Gastrocnemius medialis (tissue), 4 donors: ENCODE measurements at regions not wholly inside any gene's neighbourhood (a gene's known extent, or its start where the extent isn't known, plus 50 kb on each side); places are given as distances from the start of the nearest gene placed in this dataset.
A peak's percentile ranks its signal among the peaks of the same experiment; 100 is the strongest.

Experiments used
- ATAC-seq, 2 donors: fragments of 150-250 bp; one replicate each; pipeline ENCODE4 v1.9.1; 2016
- DNase-seq, 2 donors: peaks; one replicate each; pipeline ENCODE4 v3.0.0-alpha.2; 2019
- H3K27ac ChIP-seq, 4 donors: fragments of 200-600 bp; sonication (generic); 1 replicate in 1 of 4; 2 replicates in 3 of 4; pipeline ENCODE4 v1.5.1; 2016 to 2018; ENCODE audit warnings: mild to moderate bottlenecking in 2 of 4, moderate library complexity in 1 of 4
- H3K27me3 ChIP-seq, 3 donors: fragments of 200-600 bp; sonication (generic) in 2 of 3; 1 replicate in 1 of 3; 2 replicates in 2 of 3; pipeline versions ENCODE4 v1.5.1 to v1.6.0; 2016 to 2019; ENCODE audit warnings: mild to moderate bottlenecking in 1 of 3, moderate library complexity in 1 of 3
- H3K36me3 ChIP-seq, 2 donors: fragments of 200-600 bp; sonication (generic) in 1 of 2; one replicate each; pipeline ENCODE4 v1.5.1; 2017 to 2018
- H3K4me1 ChIP-seq, 2 donors: fragments of 200-600 bp; sonication (generic) in 1 of 2; one replicate each; pipeline ENCODE4 v1.5.1; 2016 to 2017; ENCODE audit warnings: mild to moderate bottlenecking in 2 of 2
- H3K4me3 ChIP-seq, 4 donors: fragments of 200-600 bp; sonication (generic) in 3 of 4; 1 replicate in 1 of 4; 2 replicates in 3 of 4; pipeline ENCODE4 v1.5.1; 2016 to 2019; ENCODE audit warnings: mild to moderate bottlenecking in 2 of 4
- H3K9me3 ChIP-seq, 3 donors: fragments of 200-600 bp; sonication (generic) in 2 of 3; 1 replicate in 1 of 3; 2 replicates in 2 of 3; pipeline ENCODE4 v1.5.1; 2016 to 2019
- POLR2A ChIP-seq, 2 donors: fragments of 450-650 bp; IDR thresholded peaks; one replicate each; pipeline ENCODE4 v1.6.1; 2017; ENCODE audit warnings: antibody characterized with exemption in 2 of 2, mild to moderate bottlenecking in 2 of 2, moderate library complexity in 2 of 2
- in situ Hi-C, 4 donors: fragments of 200-750 bp; cut with MboI; loops; one replicate each; pipeline versions ENCODE4 v1.15.0 to v1.8.0; 2017; ENCODE audit warnings: low sequenced_read_pairs in 4 of 4
- intact Hi-C: fragments of 100-400 bp; cut with DNase I; formaldehyde crosslinking; loops from one replicate; pipeline ENCODE4 v1.15.1; 2023; ENCODE audit warnings: low total_unique reads
- TF ChIP-seq, protein P1 (sequence below), 5 experiments: fragments of 450-650 bp in 3 of 5; fragments of 200-600 bp in 2 of 5; sonication (generic) in 2 of 5; IDR thresholded peaks in 4 of 5; conservative IDR thresholded peaks in 1 of 5; 1 replicate in 4 of 5; 2 replicates in 1 of 5; pipeline ENCODE4 v1.5.1; 2016 to 2019; ENCODE audit warnings: antibody characterized with exemption in 5 of 5, mild to moderate bottlenecking in 3 of 5, moderate library complexity in 3 of 5

DNA sequence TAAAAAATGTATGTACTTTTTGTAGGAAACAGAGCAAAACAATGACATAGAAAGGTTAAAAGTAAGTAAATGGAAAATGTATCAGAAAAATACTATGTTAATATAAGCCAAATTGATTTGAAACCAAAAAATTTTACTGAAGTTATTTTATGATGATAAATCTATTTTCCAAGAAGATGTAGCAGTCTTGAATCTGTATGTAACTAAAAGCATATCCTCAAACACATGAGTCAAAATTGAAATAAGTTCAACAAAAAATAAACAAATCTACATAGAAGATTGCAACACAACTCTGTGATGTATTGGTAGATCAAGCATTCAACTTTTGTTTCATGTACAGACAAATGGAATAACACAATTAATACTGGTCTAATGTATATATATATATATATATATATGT lies 450.0 kb downstream of the SPRY1 start:
- Histone ChIP-seq H3K27me3 (no peaks in the 10 kb centered on the region), H3K4me3 (no peak overlapping the region), H3K27ac (peak overlapping the region in 1 of 4 donors; percentile 25), H3K4me1 (peaks cover 13 to 14% of the 10 kb centered on the region in 2 donors), H3K9me3 (no peaks in the 10 kb centered on the region), H3K36me3 (no peaks in the 10 kb centered on the region)
- TF ChIP-seq, protein P1, sequence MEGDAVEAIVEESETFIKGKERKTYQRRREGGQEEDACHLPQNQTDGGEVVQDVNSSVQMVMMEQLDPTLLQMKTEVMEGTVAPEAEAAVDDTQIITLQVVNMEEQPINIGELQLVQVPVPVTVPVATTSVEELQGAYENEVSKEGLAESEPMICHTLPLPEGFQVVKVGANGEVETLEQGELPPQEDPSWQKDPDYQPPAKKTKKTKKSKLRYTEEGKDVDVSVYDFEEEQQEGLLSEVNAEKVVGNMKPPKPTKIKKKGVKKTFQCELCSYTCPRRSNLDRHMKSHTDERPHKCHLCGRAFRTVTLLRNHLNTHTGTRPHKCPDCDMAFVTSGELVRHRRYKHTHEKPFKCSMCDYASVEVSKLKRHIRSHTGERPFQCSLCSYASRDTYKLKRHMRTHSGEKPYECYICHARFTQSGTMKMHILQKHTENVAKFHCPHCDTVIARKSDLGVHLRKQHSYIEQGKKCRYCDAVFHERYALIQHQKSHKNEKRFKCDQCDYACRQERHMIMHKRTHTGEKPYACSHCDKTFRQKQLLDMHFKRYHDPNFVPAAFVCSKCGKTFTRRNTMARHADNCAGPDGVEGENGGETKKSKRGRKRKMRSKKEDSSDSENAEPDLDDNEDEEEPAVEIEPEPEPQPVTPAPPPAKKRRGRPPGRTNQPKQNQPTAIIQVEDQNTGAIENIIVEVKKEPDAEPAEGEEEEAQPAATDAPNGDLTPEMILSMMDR (IDR thresholded peaks at IDR 0.05 in 4 of 5, conservative IDR thresholded peaks at IDR 0.05 in 1 of 5), result no peak
- TF ChIP-seq POLR2A (IDR thresholded peaks at IDR 0.05), result no peak
- intact Hi-C loops (no loop called here), in situ Hi-C loops (loop anchor here in 2 of 4 donors (25.0 kb wide), 1 partner anchor 434 kb away; no protein-coding TSS in a partner anchor)
- ATAC-seq (no peak), DNase-seq (no peak)

DNA sequence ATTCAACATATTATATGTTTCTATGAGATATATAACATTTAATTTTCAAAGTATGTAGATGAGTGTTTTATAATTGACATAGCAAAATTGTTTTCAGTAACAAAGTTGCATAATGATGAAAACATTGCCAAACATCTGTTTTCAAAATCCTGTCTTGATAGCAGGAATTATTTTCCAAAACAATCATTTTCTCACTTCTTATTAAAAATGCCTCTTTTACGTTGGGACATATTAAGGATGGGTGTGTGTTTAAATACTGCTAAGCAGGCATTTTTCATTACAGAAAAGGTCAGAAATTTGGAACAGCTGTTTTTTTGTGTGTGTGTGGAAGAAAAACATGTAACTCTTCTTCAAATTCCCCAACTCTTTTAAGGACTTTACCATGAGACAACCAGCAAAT lies 452.0 kb downstream of the SPRY1 start:
- intact Hi-C loops, result no loop called here

DNA sequence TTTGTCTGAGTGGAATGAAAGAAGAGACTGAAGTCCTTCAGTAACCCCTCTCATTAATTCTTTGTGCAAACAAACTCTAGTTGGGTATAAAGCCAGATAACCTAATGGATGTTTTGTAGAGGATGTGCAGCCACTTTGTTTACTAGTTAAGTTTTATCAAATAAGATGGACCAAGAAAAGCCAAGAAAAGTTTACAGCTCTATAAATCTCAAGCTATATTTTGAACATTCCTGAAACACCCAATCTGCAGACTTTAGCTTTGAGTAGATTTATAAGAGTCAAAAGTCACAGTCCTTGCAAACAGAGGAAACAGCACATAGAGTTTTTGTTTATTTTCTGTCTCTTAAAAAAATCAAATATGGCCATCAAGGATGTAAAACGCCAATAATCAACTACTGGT lies 452.9 kb downstream of the SPRY1 start:
- Histone ChIP-seq H3K36me3 (no peaks in the 10 kb centered on the region), H3K27me3 (no peaks in the 10 kb centered on the region), H3K9me3 (no peaks in the 10 kb centered on the region), H3K4me3 (no peak overlapping the region), H3K27ac (peak overlapping the region; percentile 5 to 62 (median 30)), H3K4me1 (peaks cover 7 to 12% of the 10 kb centered on the region in 2 donors)
- in situ Hi-C loops (loop anchor here in 2 of 4 donors (25.0 kb wide), 1 partner anchor 437 kb away; no protein-coding TSS in a partner anchor), intact Hi-C loops (no loop called here)
- TF ChIP-seq, protein P1 (IDR thresholded peaks at IDR 0.05 in 4 of 5, conservative IDR thresholded peaks at IDR 0.05 in 1 of 5), result no peak
- no peak for DNase-seq
- ATAC-seq, result no peak

More for the DNA sequence above, 452.0 kb downstream of the SPRY1 start:
- H3K27me3 ChIP-seq, result no peaks in the 10 kb centered on the region
- peak in 1 of 2 donors; percentile 26 for ATAC-seq
- TF ChIP-seq, protein P1 (IDR thresholded peaks at IDR 0.05 in 4 of 5, conservative IDR thresholded peaks at IDR 0.05 in 1 of 5), result no peak
- no peak for TF ChIP-seq POLR2A (IDR thresholded peaks at IDR 0.05)
- in situ Hi-C loops, result loop anchor here in 2 of 4 donors (25.0 kb wide), 1 partner anchor 436 kb away; no protein-coding TSS in a partner anchor
- no peaks in the 10 kb centered on the region for H3K36me3 ChIP-seq
- DNase-seq, result no peak
- peak overlapping the region; percentile 20 to 62 (median 32) for H3K27ac ChIP-seq
- H3K4me3 ChIP-seq, result no peak overlapping the region
- H3K4me1 ChIP-seq, result peaks cover 7 to 12% of the 10 kb centered on the region in 2 donors
- no peaks in the 10 kb centered on the region for H3K9me3 ChIP-seq

DNA sequence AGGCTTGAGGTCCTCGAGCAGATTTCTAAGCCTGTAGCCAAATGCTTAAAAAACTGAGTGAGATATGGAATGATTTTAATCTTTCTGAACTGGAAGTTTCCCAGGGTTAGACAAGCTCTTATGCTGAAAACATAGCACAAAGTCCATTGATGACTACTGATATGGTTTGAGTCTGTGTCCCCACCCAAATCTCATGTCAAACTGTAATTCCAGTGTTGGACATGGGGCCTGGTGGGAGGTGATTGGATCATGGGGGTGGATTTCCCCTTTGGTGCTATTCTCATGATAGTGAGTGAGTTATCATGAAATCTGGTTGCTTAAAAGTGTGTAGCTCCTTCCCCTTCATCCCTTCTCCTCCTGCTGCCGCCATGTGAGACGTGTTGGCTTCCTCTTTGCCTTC lies 454.9 kb downstream of the SPRY1 start:
- peak overlapping the region in 2 of 4 donors; percentile 3 to 21 for H3K27ac ChIP-seq
- in situ Hi-C loops (loop anchor here in 1 of 4 donors (25.0 kb wide), 1 partner anchor 439 kb away; no protein-coding TSS in a partner anchor), intact Hi-C loops (no loop called here)
- ATAC-seq, result no peak
- no peaks in the 10 kb centered on the region for H3K27me3 ChIP-seq
- DNase-seq, result no peak
- no peak overlapping the region for H3K4me3 ChIP-seq
- no peaks in the 10 kb centered on the region for H3K9me3 ChIP-seq
- TF ChIP-seq POLR2A (IDR thresholded peaks at IDR 0.05), result no peak
- TF ChIP-seq, protein P1 (IDR thresholded peaks at IDR 0.05 in 4 of 5, conservative IDR thresholded peaks at IDR 0.05 in 1 of 5), result no peak
- no peaks in the 10 kb centered on the region for H3K36me3 ChIP-seq
- H3K4me1 ChIP-seq, result peaks cover 18 to 23% of the 10 kb centered on the region in 2 donors

DNA sequence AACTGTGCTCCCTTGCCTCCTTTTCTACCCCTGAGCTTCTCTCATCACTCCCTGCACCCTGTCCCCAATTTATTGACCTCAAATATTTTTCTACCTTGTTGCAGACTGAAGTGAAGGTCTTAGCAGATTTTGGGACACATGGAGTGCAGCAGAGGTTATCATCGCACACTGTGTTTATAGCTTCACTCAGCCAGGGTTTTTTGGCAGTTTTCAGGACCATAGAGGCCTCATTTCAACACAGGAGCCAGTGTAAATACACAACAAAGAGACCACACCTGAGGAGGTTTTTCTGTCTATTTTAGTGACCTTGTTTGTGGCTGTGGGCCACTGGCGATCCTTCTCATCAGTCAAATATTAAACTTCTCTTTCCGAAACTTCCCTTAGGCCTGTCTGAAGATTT lies 457.1 kb downstream of the SPRY1 start:
- peak overlapping the region in 3 of 4 donors; percentile 32 to 74 (median 74) for H3K27ac ChIP-seq
- ATAC-seq, result no peak

More for the DNA sequence above, 457.1 kb downstream of the SPRY1 start:
- Histone ChIP-seq H3K9me3 (no peaks in the 10 kb centered on the region), H3K4me1 (peaks cover 35 to 39% of the 10 kb centered on the region in 2 donors), H3K36me3 (no peaks in the 10 kb centered on the region), H3K4me3 (no peak overlapping the region), H3K27me3 (no peaks in the 10 kb centered on the region)
- TF ChIP-seq POLR2A (IDR thresholded peaks at IDR 0.05), result no peak
- TF ChIP-seq, protein P1 (IDR thresholded peaks at IDR 0.05 in 4 of 5, conservative IDR thresholded peaks at IDR 0.05 in 1 of 5), result no peak
- DNase-seq, result no peak
- in situ Hi-C loops (loop anchor here in 1 of 4 donors (25.0 kb wide), 1 partner anchor 441 kb away; no protein-coding TSS in a partner anchor), intact Hi-C loops (no loop called here)
